Uterus (tissue), 2 donors: ENCODE measurements at regions not wholly inside any gene's neighbourhood (a gene's known extent, or its start where the extent isn't known, plus 50 kb on each side); places are given as distances from the start of the nearest gene placed in this dataset.

Source experiments
- POLR2A ChIP-seq, 2 donors: fragments of 450-650 bp; IDR thresholded peaks; one replicate each; pipeline ENCODE4 v1.6.1; 2016; ENCODE audit warnings: antibody characterized with exemption in 2 of 2, mild to moderate bottlenecking in 1 of 2, moderate library complexity in 1 of 2
- TF ChIP-seq, protein P1 (sequence below), 4 experiments: fragments of 200-600 bp in 2 of 4; fragments of 450-650 bp in 2 of 4; sonication (generic) in 2 of 4; IDR thresholded peaks; one replicate each; pipeline ENCODE4 v1.5.1; 2016 to 2019; ENCODE audit warnings: antibody characterized with exemption in 4 of 4, mild to moderate bottlenecking in 2 of 4, moderate library complexity in 1 of 4

DNA sequence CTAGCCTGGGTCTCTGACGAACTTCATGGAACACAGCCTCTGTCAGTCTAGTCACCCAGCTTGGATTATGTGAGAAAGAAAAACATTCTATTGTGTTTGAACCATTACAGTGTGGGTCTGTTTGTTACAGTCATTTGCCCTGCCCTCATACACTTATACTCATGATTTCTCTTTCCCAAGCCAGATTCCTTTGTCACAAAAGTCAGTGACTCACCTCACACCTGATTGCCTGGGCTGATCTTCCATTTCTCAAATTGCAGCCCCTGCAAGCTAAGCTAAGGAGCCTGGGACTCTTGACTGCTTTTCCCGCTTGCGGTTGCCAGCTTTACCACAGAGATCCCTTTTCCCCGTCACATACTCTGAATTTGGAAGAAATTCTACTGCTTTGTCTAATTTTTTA is 395.9 kb downstream of the SAMD5 start:
- TF ChIP-seq, protein P1, sequence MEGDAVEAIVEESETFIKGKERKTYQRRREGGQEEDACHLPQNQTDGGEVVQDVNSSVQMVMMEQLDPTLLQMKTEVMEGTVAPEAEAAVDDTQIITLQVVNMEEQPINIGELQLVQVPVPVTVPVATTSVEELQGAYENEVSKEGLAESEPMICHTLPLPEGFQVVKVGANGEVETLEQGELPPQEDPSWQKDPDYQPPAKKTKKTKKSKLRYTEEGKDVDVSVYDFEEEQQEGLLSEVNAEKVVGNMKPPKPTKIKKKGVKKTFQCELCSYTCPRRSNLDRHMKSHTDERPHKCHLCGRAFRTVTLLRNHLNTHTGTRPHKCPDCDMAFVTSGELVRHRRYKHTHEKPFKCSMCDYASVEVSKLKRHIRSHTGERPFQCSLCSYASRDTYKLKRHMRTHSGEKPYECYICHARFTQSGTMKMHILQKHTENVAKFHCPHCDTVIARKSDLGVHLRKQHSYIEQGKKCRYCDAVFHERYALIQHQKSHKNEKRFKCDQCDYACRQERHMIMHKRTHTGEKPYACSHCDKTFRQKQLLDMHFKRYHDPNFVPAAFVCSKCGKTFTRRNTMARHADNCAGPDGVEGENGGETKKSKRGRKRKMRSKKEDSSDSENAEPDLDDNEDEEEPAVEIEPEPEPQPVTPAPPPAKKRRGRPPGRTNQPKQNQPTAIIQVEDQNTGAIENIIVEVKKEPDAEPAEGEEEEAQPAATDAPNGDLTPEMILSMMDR (IDR thresholded peaks at IDR 0.05): no peak
- TF ChIP-seq POLR2A (IDR thresholded peaks at IDR 0.05): no peak
